Sigmoid colon (tissue), 4 donors: ENCODE measurements at regions not wholly inside any gene's neighbourhood (a gene's known extent, or its start where the extent isn't known, plus 50 kb on each side); places are given as distances from the start of the nearest gene placed in this dataset.

ENCODE experiments used
- CTCF ChIP-seq, 4 experiments: fragments of 450-650 bp in 3 of 4; fragments of 200-600 bp in 1 of 4; IDR thresholded peaks; one replicate each; pipeline ENCODE4 v1.5.1; 2016 to 2019; ENCODE audit warnings: antibody characterized with exemption in 4 of 4, mild to moderate bottlenecking in 3 of 4, moderate library complexity in 2 of 4
- EP300 ChIP-seq, 4 donors: sonication (generic); formaldehyde crosslinking; IDR thresholded peaks; one replicate each; pipeline ENCODE4 v1.6.1; 2017; ENCODE audit warnings: antibody characterized with exemption in 4 of 4
- POLR2A ChIP-seq, 2 donors: fragments of 450-650 bp; IDR thresholded peaks; one replicate each; pipeline ENCODE4 v1.6.1; 2016; ENCODE audit warnings: antibody characterized with exemption in 2 of 2, mild to moderate bottlenecking in 2 of 2, moderate library complexity in 2 of 2
- POLR2AphosphoS5 ChIP-seq, 4 donors: sonication (generic); formaldehyde crosslinking; IDR thresholded peaks; one replicate each; pipeline ENCODE4 v1.6.1; 2017; ENCODE audit warnings: antibody characterized with exemption in 4 of 4

GRCh38 chr2:129720360-129720759 is 259.1 kb upstream of the RAB6C start:
- TF ChIP-seq CTCF (IDR thresholded peaks at IDR 0.05) (no peak), POLR2A (IDR thresholded peaks at IDR 0.05) (no peak), POLR2AphosphoS5 (IDR thresholded peaks at IDR 0.05) (no peak), EP300 (IDR thresholded peaks at IDR 0.05) (no peak)
